HCT116 (cell line): ENCODE measurements at regions not wholly inside any gene's neighbourhood (a gene's known extent, or its start where the extent isn't known, plus 50 kb on each side); places are given as distances from the start of the nearest gene placed in this dataset.

Source experiments
- EGR1 ChIP-seq: IDR thresholded peaks from 2 replicates; pipeline ENCODE4 v1.6.1; 2012; ENCODE audit warnings: low read depth
- RAD21 ChIP-seq: IDR thresholded peaks from 2 replicates; pipeline ENCODE4 v1.6.1; 2012; ENCODE audit warnings: low read depth, mild to moderate bottlenecking
- SIN3A ChIP-seq: IDR thresholded peaks from 2 replicates; pipeline ENCODE4 v1.6.1; 2012; ENCODE audit warnings: low read depth
- TCF7L2 ChIP-seq: IDR thresholded peaks from 2 replicates; pipeline ENCODE4 v1.7.0; 2011; ENCODE audit warnings: borderline replicate concordance, inconsistent platforms; ENCODE audit not compliant: insufficient read depth, insufficient read length; ENCODE audit errors: extremely low read depth

GRCh38 chr7:126178865-126179264, 1073.9 kb downstream of the GRM8 start:
- TF ChIP-seq EGR1: no peak
- TF ChIP-seq RAD21: no peak
- no peak for TF ChIP-seq SIN3A
- TF ChIP-seq TCF7L2: no peak
